WTC11 (cell line): ENCODE measurements at regions not wholly inside any gene's neighbourhood (a gene's known extent, or its start where the extent isn't known, plus 50 kb on each side); places are given as distances from the start of the nearest gene placed in this dataset.

Experiments
- ATAC-seq: fragments of 200-7000 bp; cut with Tn5 transposase; 2 replicates; pipeline ENCODE4 v1.10.0; 2021; ENCODE audit warnings: mild to moderate bottlenecking, moderate library complexity
- CTCF ChIA-PET: fragments of 300-600 bp; sonication (Branson Sonifier 250); formaldehyde crosslinking; loops from one replicate; lab custom pipeline; 2021; ENCODE audit warnings: antibody characterized with exemption; lab: Charles Lee
- POLR2A ChIA-PET: fragments of 350-600 bp; sonication (Branson Sonifier 250); formaldehyde crosslinking; loops from one replicate; lab custom pipeline; 2021; ENCODE audit warnings: antibody characterized with exemption; lab: Charles Lee
- DNase-seq: peaks from one replicate; pipeline ENCODE4 v3.0.0; 2021; ENCODE audit warnings: low spot score
- H3K27ac Mint-ChIP-seq: 2 replicates; pipeline ENCODE4 v1.8.0; 2021; ENCODE audit warnings: mixed read lengths
- H3K27me3 Mint-ChIP-seq: 2 replicates; pipeline ENCODE4 v1.8.0; 2021; ENCODE audit warnings: low read depth, mild to moderate bottlenecking, moderate library complexity, mixed read lengths
- H3K36me3 Mint-ChIP-seq: 2 replicates; pipeline ENCODE4 v1.8.0; 2021; ENCODE audit warnings: mixed read lengths
- H3K4me1 Mint-ChIP-seq: 2 replicates; pipeline ENCODE4 v1.8.0; 2022; ENCODE audit warnings: mixed read lengths
- H3K4me3 Mint-ChIP-seq: 2 replicates; pipeline ENCODE4 v1.8.0; 2021; ENCODE audit warnings: mild to moderate bottlenecking, moderate library complexity, mixed read lengths
- H3K9me3 Mint-ChIP-seq: 2 replicates; pipeline ENCODE4 v1.8.0; 2021; ENCODE audit warnings: mixed read lengths
- AFF4 ChIP-seq: sonication (generic); formaldehyde crosslinking; IDR thresholded peaks from 2 replicates; pipeline ENCODE4 v1.8.1; 2023; ENCODE audit warnings: mild to moderate bottlenecking, missing genetic modification reagents, borderline replicate concordance
- ARID4B ChIP-seq: sonication (generic); formaldehyde crosslinking; IDR thresholded peaks from 2 replicates; pipeline ENCODE4 v1.8.0; 2023; ENCODE audit warnings: missing genetic modification reagents, mild to moderate bottlenecking, borderline replicate concordance
- E2F1 ChIP-seq: sonication (generic); formaldehyde crosslinking; IDR thresholded peaks from 2 replicates; pipeline ENCODE4 v1.8.0; 2022; ENCODE audit warnings: mild to moderate bottlenecking, missing genetic modification reagents
- E2F4 ChIP-seq: sonication (generic); formaldehyde crosslinking; IDR thresholded peaks from 2 replicates; pipeline ENCODE4 v1.8.1; 2022; ENCODE audit warnings: low read depth, mild to moderate bottlenecking, moderate library complexity, missing genetic modification reagents, borderline replicate concordance
- ERG ChIP-seq: fragments of 250-450 bp; sonication (Bioruptor Pico); IDR thresholded peaks from 2 replicates; pipeline ENCODE4 v1.8.0; 2021; ENCODE audit warnings: mild to moderate bottlenecking
- FOXJ3 ChIP-seq: sonication (generic); formaldehyde crosslinking; IDR thresholded peaks from 2 replicates; pipeline ENCODE4 v1.9.0; 2021; ENCODE audit warnings: missing genetic modification reagents, mild to moderate bottlenecking, borderline replicate concordance
- IRF2 ChIP-seq: sonication (generic); formaldehyde crosslinking; IDR thresholded peaks from 2 replicates; pipeline ENCODE4 v1.8.0; 2022; ENCODE audit warnings: low read depth, missing genetic modification reagents, borderline replicate concordance
- MAX ChIP-seq: sonication (generic); formaldehyde crosslinking; IDR thresholded peaks from 2 replicates; pipeline ENCODE4 v1.8.0; 2022; ENCODE audit warnings: mild to moderate bottlenecking, missing genetic modification reagents
- MLX ChIP-seq: sonication (generic); formaldehyde crosslinking; IDR thresholded peaks from 2 replicates; pipeline ENCODE4 v1.8.1; 2023; ENCODE audit warnings: mild to moderate bottlenecking, missing genetic modification reagents, moderate library complexity
- MXD4 ChIP-seq: fragments of 250-450 bp; sonication (Bioruptor Pico); IDR thresholded peaks from 2 replicates; pipeline ENCODE4 v1.8.0; 2021; ENCODE audit warnings: mild to moderate bottlenecking, moderate library complexity, borderline replicate concordance
- NR1H2 ChIP-seq: sonication (generic); formaldehyde crosslinking; IDR thresholded peaks from 2 replicates; pipeline ENCODE4 v1.9.0; 2021; ENCODE audit warnings: mild to moderate bottlenecking, moderate library complexity, missing genetic modification reagents
- OVOL2 ChIP-seq: fragments of 250-450 bp; sonication (Bioruptor Pico); IDR thresholded peaks from 2 replicates; pipeline ENCODE4 v1.9.0; 2021; ENCODE audit warnings: mild to moderate bottlenecking, borderline replicate concordance
- RELA ChIP-seq: sonication (generic); formaldehyde crosslinking; IDR thresholded peaks from 2 replicates; pipeline ENCODE4 v1.8.1; 2022; ENCODE audit warnings: missing genetic modification reagents, mild to moderate bottlenecking, borderline replicate concordance
- RORB ChIP-seq: fragments of 250-450 bp; sonication (Bioruptor Pico); IDR thresholded peaks from 2 replicates; pipeline ENCODE4 v1.9.0; 2021; ENCODE audit warnings: mild to moderate bottlenecking
- SOX15 ChIP-seq: fragments of 250-450 bp; sonication (Bioruptor Pico); IDR thresholded peaks from 2 replicates; pipeline ENCODE4 v1.9.0; 2021; ENCODE audit warnings: mild to moderate bottlenecking
- TCF7 ChIP-seq: sonication (generic); formaldehyde crosslinking; IDR thresholded peaks from 2 replicates; pipeline ENCODE4 v1.8.0; 2022; ENCODE audit warnings: mild to moderate bottlenecking, low read depth, missing genetic modification reagents, moderate library complexity
- TEAD4 ChIP-seq: sonication (generic); formaldehyde crosslinking; IDR thresholded peaks from 2 replicates; pipeline ENCODE4 v1.8.0; 2022; ENCODE audit warnings: mild to moderate bottlenecking, missing genetic modification reagents
- ZNF138 ChIP-seq: sonication (generic); formaldehyde crosslinking; conservative IDR thresholded peaks from 2 replicates; pipeline ENCODE4 v1.8.1; 2022; ENCODE audit warnings: mild to moderate bottlenecking, moderate library complexity, missing genetic modification reagents
- ZNF416 ChIP-seq: fragments of 250-450 bp; sonication (Bioruptor Pico); IDR thresholded peaks from 2 replicates; pipeline ENCODE4 v1.9.0; 2021; ENCODE audit warnings: mild to moderate bottlenecking, inconsistent platforms

- H3K9me3 Mint-ChIP-seq: no peaks in the 10 kb centered on the region
- H3K4me3 Mint-ChIP-seq: no peak overlapping the region
- peaks cover 6% of the 10 kb centered on the region; the same call in 1 of the 2 replicates for H3K4me1 Mint-ChIP-seq
- DNase-seq (no peak), ATAC-seq (no peak)
- ChIA-PET CTCF (no interaction called here), POLR2A (no interaction called here)
- no peaks in the 10 kb centered on the region for H3K36me3 Mint-ChIP-seq
- no peak overlapping the region for H3K27ac Mint-ChIP-seq
- no peak for TF ChIP-seq MAX
- no peak for TF ChIP-seq MXD4 (CRISPR knock-in tag)
- TF ChIP-seq ERG (CRISPR knock-in tag): no peak
- no peak for TF ChIP-seq MLX (CRISPR knock-in tag)
- TF ChIP-seq RORB: no peak
- no peak for TF ChIP-seq TEAD4
- no peak for TF ChIP-seq ZNF138 (CRISPR knock-in tag)
- no peak for TF ChIP-seq IRF2 (CRISPR knock-in tag)
- no peak for TF ChIP-seq ARID4B
- H3K27me3 Mint-ChIP-seq: no peaks in the 10 kb centered on the region
These were observed 102.8 kb upstream of the RET start for GRCh38 chr10:42973870-42974692.

GRCh38 chr10:42974693-42975002 lies 102.2 kb upstream of the RET start:
- TF ChIP-seq ZNF416 (CRISPR knock-in tag) (no peak), OVOL2 (CRISPR knock-in tag) (no peak)
- DNase-seq: no peak
- ChIA-PET CTCF (no interaction called here), POLR2A (no interaction called here)
- no peaks in the 10 kb centered on the region for H3K36me3 Mint-ChIP-seq
- no peaks in the 10 kb centered on the region for H3K9me3 Mint-ChIP-seq
- peaks cover 9% of the 10 kb centered on the region for H3K4me1 Mint-ChIP-seq
- H3K27me3 Mint-ChIP-seq: no peaks in the 10 kb centered on the region
- ATAC-seq: no peak
- H3K4me3 Mint-ChIP-seq: no peak overlapping the region
- no peak overlapping the region for H3K27ac Mint-ChIP-seq

- Mint-ChIP-seq H3K27me3 (no peaks in the 10 kb centered on the region), H3K36me3 (no peaks in the 10 kb centered on the region), H3K9me3 (no peaks in the 10 kb centered on the region), H3K27ac (no peak overlapping the region), H3K4me1 (peaks cover 10% of the 10 kb centered on the region), H3K4me3 (no peak overlapping the region)
- no peak for ATAC-seq
- peak; percentile 7 for DNase-seq
- POLR2A ChIA-PET: no interaction called here
- CTCF ChIA-PET: interaction anchor here (1.0 kb wide), 1 partner anchor 100 kb away, joined by 3 read pairs; no protein-coding TSS in a partner anchor
- TF ChIP-seq E2F4 (no peak), TCF7 (CRISPR knock-in tag) (no peak), SOX15 (CRISPR knock-in tag) (no peak), AFF4 (CRISPR knock-in tag) (no peak), NR1H2 (CRISPR knock-in tag) (no peak), FOXJ3 (CRISPR knock-in tag) (no peak), E2F1 (CRISPR knock-in tag) (no peak), RELA (no peak)
These were observed 101.8 kb upstream of the RET start for GRCh38 chr10:42975005-42975493.
